Suppressor macrophage treated with lipopolysaccharide for 4 hours (primary cell): ENCODE measurements at regions not wholly inside any gene's neighbourhood (a gene's known extent, or its start where the extent isn't known, plus 50 kb on each side); places are given as distances from the start of the nearest gene placed in this dataset.
A peak's percentile ranks its signal among the peaks of the same experiment; 100 is the strongest.
"Not testable (repeated sequence)": the region's sequence is repeated elsewhere in the genome, so short reads cannot be mapped to it uniquely, and the experiment has no call there.

ENCODE experiments used
- DNase-seq: peaks from one replicate; pipeline ENCODE4 v3.0.0-alpha.2; 2020

GRCh38 chr6:79150733-79151132 lies 72.7 kb upstream of the PHIP start:
- DNase-seq = no peak

GRCh38 chr6:79149884-79150283 lies 71.8 kb upstream of the PHIP start:
- DNase-seq = no peak

- DNase-seq = peak; percentile 8
Observed at GRCh38 chr6:79146421-79146820, 68.4 kb upstream of the PHIP start.

GRCh38 chr6:79145301-79145700 lies 67.2 kb upstream of the PHIP start:
- no peak for DNase-seq

GRCh38 chr6:79143320-79143898 lies 65.4 kb upstream of the PHIP start:
- DNase-seq = no peak

GRCh38 chr6:79138146-79138545 lies 60.1 kb upstream of the PHIP start:
- no peak for DNase-seq

- DNase-seq = no peak
Observed at GRCh38 chr6:79137671-79138070, 59.6 kb upstream of the PHIP start.

GRCh38 chr6:79135973-79136470 lies 58.0 kb upstream of the PHIP start:
- DNase-seq = no peak

- DNase-seq = no peak
Observed at GRCh38 chr6:79134699-79135474, 56.8 kb upstream of the PHIP start.

GRCh38 chr6:79133173-79133572 lies 55.1 kb upstream of the PHIP start:
- no peak for DNase-seq

GRCh38 chr6:79131220-79131619 lies 53.2 kb upstream of the PHIP start:
- DNase-seq = not testable (repeated sequence)
